Esophagus squamous epithelium (tissue), 5 donors: ENCODE measurements at regions not wholly inside any gene's neighbourhood (a gene's known extent, or its start where the extent isn't known, plus 50 kb on each side); places are given as distances from the start of the nearest gene placed in this dataset.

Experiments used
- DNase-seq: peaks from one replicate; lab custom pipeline; 2025; lab: John Stamatoyannopoulos, UW
- H3K27ac ChIP-seq, 4 donors: fragments of 200-600 bp; sonication (generic); one replicate each; pipeline ENCODE4 v1.5.1; 2016 to 2019; ENCODE audit warnings: mild to moderate bottlenecking in 1 of 4
- H3K27me3 ChIP-seq, 4 donors: fragments of 200-600 bp; sonication (generic); 1 replicate in 3 of 4; 2 replicates in 1 of 4; pipeline versions ENCODE4 v1.5.1 to v1.6.0; 2017 to 2021; ENCODE audit warnings: antibody characterized with exemption in 1 of 4
- H3K36me3 ChIP-seq, 3 donors: fragments of 200-600 bp; sonication (generic); one replicate each; pipeline ENCODE4 v1.5.1; 2016 to 2019
- H3K4me1 ChIP-seq, 3 donors: fragments of 200-600 bp; sonication (generic); one replicate each; pipeline ENCODE4 v1.5.1; 2017 to 2019
- H3K4me3 ChIP-seq, 4 donors: fragments of 200-600 bp; sonication (generic); 1 replicate in 3 of 4; 2 replicates in 1 of 4; pipeline ENCODE4 v1.5.1; 2016 to 2019; ENCODE audit warnings: mild to moderate bottlenecking in 2 of 4, moderate library complexity in 1 of 4
- H3K9me3 ChIP-seq, 3 donors: fragments of 200-600 bp; sonication (generic); one replicate each; pipeline ENCODE4 v1.5.1; 2016 to 2019
- CTCF ChIP-seq, 6 experiments: fragments of 450-650 bp in 4 of 6; fragments of 200-600 bp in 2 of 6; sonication (generic) in 2 of 6; IDR thresholded peaks; one replicate each; pipeline ENCODE4 v1.5.1; 2016 to 2019; ENCODE audit warnings: antibody characterized with exemption in 6 of 6, mild to moderate bottlenecking in 4 of 6, moderate library complexity in 4 of 6
- POLR2A ChIP-seq, 4 donors: fragments of 450-650 bp; IDR thresholded peaks; one replicate each; pipeline ENCODE4 v1.6.1; 2017; ENCODE audit warnings: antibody characterized with exemption in 4 of 4, mild to moderate bottlenecking in 4 of 4, moderate library complexity in 3 of 4
- WGBS, 2 donors: methylation state at CpG; one replicate each; pipeline ENCODE4 v1.1.5; 2018; 5-methylcytosine and 5-hydroxymethylcytosine counted together
- intact Hi-C: fragments of 100-400 bp; cut with DNase I; formaldehyde crosslinking; loops from one replicate; pipeline ENCODE4 v1.15.0; 2022
- donor health status: DM: yes; HTN: yes; CAD: no.

- WGBS, 2 donors: 86% methylated on average over 8 of the region's 8 CpGs
- intact Hi-C loops: no loop called here
- DNase-seq: no peak
These were observed 467.5 kb downstream of the VRK1 start for GRCh38 chr14:97264516-97265230.

GRCh38 chr14:97266653-97267052 lies 469.5 kb downstream of the VRK1 start:
- no peak for DNase-seq
- H3K9me3 ChIP-seq: no peaks in the 10 kb centered on the region
- intact Hi-C loops: no loop called here
- no peaks in the 10 kb centered on the region for H3K4me1 ChIP-seq
- H3K27me3 ChIP-seq: peaks cover 0 to 20% (median 0%) of the 10 kb centered on the region in 4 donors
- TF ChIP-seq CTCF (IDR thresholded peaks at IDR 0.05) (no peak), POLR2A (IDR thresholded peaks at IDR 0.05) (no peak)
- H3K27ac ChIP-seq: no peak overlapping the region
- no peaks in the 10 kb centered on the region for H3K36me3 ChIP-seq
- H3K4me3 ChIP-seq: no peak overlapping the region
- WGBS, 2 donors: 31 to 32% methylated on average over 2 of the region's 2 CpGs

More at GRCh38 chr14:97264516-97265230, 467.5 kb downstream of the VRK1 start:
- Histone ChIP-seq H3K4me1 (no peaks in the 10 kb centered on the region), H3K36me3 (no peaks in the 10 kb centered on the region), H3K4me3 (no peak overlapping the region), H3K27ac (no peak overlapping the region), H3K9me3 (no peaks in the 10 kb centered on the region), H3K27me3 (peaks cover 0 to 20% (median 0%) of the 10 kb centered on the region in 4 donors)
- TF ChIP-seq CTCF (IDR thresholded peaks at IDR 0.05) (no peak), POLR2A (IDR thresholded peaks at IDR 0.05) (no peak)

- TF ChIP-seq POLR2A (IDR thresholded peaks at IDR 0.05): no peak
- TF ChIP-seq CTCF (IDR thresholded peaks at IDR 0.05): no peak
- DNase-seq: no peak
- Histone ChIP-seq H3K4me1 (no peaks in the 10 kb centered on the region), H3K27me3 (peaks cover 0 to 24% (median 0%) of the 10 kb centered on the region in 4 donors), H3K36me3 (no peaks in the 10 kb centered on the region), H3K9me3 (no peaks in the 10 kb centered on the region), H3K27ac (no peak overlapping the region), H3K4me3 (no peak overlapping the region)
- intact Hi-C loops: no loop called here
These were observed 470.3 kb downstream of the VRK1 start for GRCh38 chr14:97267509-97267908.

- no peaks in the 10 kb centered on the region for H3K9me3 ChIP-seq
- H3K36me3 ChIP-seq: no peaks in the 10 kb centered on the region
- peaks cover 0 to 30% (median 0%) of the 10 kb centered on the region in 4 donors for H3K27me3 ChIP-seq
- WGBS, 2 donors: 61 to 68% methylated on average over 2 of the region's 2 CpGs
- intact Hi-C loops: no loop called here
- no peaks in the 10 kb centered on the region for H3K4me1 ChIP-seq
- no peak overlapping the region for H3K27ac ChIP-seq
- H3K4me3 ChIP-seq: no peak overlapping the region
- DNase-seq: no peak
- TF ChIP-seq POLR2A (IDR thresholded peaks at IDR 0.05) (no peak), CTCF (IDR thresholded peaks at IDR 0.05) (no peak)
These were observed 470.9 kb downstream of the VRK1 start for GRCh38 chr14:97268097-97268496.

- Histone ChIP-seq H3K4me3 (no peak overlapping the region), H3K9me3 (no peaks in the 10 kb centered on the region), H3K27me3 (peaks cover 0 to 45% (median 0%) of the 10 kb centered on the region in 4 donors), H3K27ac (no peak overlapping the region), H3K4me1 (no peaks in the 10 kb centered on the region), H3K36me3 (no peaks in the 10 kb centered on the region)
- intact Hi-C loops: no loop called here
- TF ChIP-seq POLR2A (IDR thresholded peaks at IDR 0.05): no peak
- TF ChIP-seq CTCF (IDR thresholded peaks at IDR 0.05): no peak
- 39 to 51% methylated on average over 4 of the region's 4 CpGs for WGBS, 2 donors
- DNase-seq: no peak
These were observed 473.1 kb downstream of the VRK1 start for GRCh38 chr14:97270308-97270707.
